ENCODE measurements at regions not wholly inside any gene's neighbourhood (a gene's known extent, or its start where the extent isn't known, plus 50 kb on each side); places are given as distances from the start of the nearest gene placed in this dataset.

DNA sequence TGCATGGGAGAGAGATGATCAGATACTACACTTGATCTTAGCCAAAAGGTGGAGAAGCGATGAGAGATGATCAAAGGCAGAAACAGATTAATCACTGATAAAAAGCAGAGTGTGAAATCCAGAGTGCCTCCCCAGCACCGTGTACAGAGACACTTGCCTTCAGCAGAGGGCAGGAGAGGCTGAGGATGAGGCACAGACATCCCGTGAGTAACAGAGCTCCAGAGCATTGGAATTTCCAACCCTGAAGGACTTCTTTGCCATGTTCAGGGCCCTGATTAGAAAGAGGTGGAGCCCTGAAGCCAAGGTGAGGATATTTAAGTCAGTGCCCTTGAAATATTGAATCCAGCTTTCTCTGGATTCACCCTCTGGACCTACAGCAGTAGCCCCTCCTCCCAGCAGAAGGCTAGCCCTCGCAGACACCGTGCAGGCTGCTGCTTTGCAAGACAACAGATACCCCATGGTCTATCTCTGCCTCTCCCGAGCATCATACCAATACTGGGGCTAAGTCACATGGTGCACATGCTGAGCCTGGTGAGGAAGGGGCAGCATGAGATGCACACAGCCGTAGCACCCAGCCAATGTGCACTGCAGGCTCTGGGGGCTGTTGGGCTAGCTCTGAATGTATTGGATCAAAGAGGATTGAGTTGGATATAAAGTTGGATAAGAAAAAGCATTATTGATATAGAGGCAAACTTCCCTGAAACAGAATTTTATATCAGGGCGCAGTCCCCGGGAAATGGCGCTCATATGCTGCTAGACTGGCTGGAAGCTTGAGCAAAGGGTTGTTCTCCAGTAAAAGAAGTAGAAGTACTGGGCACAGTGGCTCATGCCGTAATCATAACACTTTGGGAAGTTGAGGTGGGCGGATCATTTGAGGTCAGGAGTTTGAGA lies 200.3 kb upstream of the B3GAT1 start:
- intact Hi-C loops (cut with micrococcal nuclease) = no loop called here
- Mint-ChIP-seq H3K27me3 (no peaks in the 10 kb centered on the region), H3K4me3 (no peak overlapping the region), H3K36me3 (ENCODE audit: low read depth) (no peaks in the 10 kb centered on the region), H3K9me3 (no peaks in the 10 kb centered on the region), H3K4me1 (ENCODE audit: low read depth) (no peaks in the 10 kb centered on the region), H3K27ac (no peak overlapping the region)

GRCh38 chr11:134611537-134611936 lies 199.5 kb upstream of the B3GAT1 start:
- H3K9me3 Mint-ChIP-seq = no peaks in the 10 kb centered on the region
- H3K27me3 Mint-ChIP-seq = no peaks in the 10 kb centered on the region
- no peaks in the 10 kb centered on the region for H3K36me3 Mint-ChIP-seq (ENCODE audit: low read depth)
- no peaks in the 10 kb centered on the region for H3K4me1 Mint-ChIP-seq (ENCODE audit: low read depth)
- H3K4me3 Mint-ChIP-seq = no peak overlapping the region
- no peak overlapping the region for H3K27ac Mint-ChIP-seq
- intact Hi-C loops (cut with micrococcal nuclease) = no loop called here

DNA sequence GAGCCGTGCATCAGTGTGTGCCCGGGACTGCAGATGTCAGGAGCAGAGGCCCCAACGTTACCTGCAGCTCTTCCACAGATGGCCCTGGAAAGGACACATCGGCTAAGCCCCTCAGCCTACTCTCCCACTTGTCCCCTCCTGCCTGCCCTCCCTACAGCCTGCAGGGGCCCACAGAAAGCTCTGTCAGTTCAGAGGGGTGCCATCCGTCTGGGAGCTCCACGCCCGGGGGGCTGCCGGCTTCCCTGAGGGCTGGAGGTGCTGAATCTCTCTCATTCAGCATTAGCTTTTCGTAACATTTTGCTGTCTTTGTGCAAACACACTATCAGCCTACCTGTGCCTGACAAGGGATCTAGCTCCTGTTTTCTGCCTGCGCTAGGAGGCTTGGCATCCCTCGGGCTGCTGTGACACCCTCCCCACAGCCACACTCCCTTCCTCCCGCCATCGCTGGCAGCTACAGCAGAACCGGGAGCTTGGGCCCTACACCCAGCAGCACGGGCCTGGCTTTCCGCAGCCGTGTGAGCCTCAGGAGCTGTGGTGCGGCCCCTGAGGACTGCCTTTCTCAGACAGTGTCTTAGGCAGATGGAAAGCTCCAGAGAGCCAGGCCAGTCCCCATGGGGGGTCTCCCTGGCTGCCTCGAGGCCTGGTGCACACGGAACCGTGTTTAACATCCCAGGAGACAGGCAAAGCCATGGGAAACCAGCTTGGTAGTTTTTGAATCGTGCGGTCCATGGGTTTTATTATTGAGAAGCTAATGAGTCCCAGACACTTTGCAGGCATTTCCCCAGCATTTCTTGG lies 198.3 kb upstream of the B3GAT1 start:
- Mint-ChIP-seq H3K27ac (no peak overlapping the region), H3K36me3 (ENCODE audit: low read depth) (no peaks in the 10 kb centered on the region), H3K27me3 (peaks cover 2% of the 10 kb centered on the region), H3K4me3 (no peak overlapping the region), H3K4me1 (ENCODE audit: low read depth) (no peaks in the 10 kb centered on the region), H3K9me3 (no peaks in the 10 kb centered on the region)
- intact Hi-C loops (cut with micrococcal nuclease) = no loop called here

DNA sequence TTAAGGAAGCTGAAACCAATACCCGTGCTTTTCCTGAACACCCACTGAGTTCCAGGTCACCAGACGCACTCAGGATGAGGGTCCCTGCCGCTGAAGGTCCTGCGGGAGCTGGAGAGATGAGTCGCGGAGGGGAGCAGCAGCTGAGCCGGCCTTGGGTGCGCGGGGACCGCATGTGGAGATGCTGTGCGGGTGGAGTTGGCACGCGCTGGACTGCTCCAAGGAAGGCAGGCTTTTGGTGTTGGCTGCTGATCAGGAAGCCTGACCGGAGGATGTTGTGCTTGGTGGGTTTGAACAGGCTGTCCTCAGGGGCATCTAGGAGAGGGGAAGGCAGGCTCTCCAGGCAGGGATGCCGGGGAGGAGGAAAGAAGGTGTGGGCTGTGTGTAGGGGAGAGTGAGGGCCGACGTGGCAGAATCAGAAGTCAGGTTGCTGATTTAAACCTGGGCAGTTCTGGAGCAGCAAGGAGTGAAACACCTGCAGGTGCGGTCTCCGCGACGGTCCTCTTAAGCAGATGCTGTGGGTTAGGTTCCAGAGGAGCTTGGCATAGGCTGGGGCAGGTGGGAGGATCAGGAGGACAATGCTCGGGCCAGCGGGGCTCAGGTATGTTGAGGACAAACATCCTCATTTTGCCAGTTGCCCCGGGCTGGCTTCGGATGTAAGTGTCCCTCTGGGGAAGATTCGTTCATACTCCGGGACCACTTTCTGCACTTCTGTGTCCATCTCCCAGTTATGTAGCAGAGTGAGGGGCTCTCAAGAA lies 197.5 kb upstream of the B3GAT1 start:
- Mint-ChIP-seq H3K27ac (no peak overlapping the region), H3K27me3 (peaks cover 2% of the 10 kb centered on the region), H3K9me3 (no peaks in the 10 kb centered on the region), H3K4me1 (ENCODE audit: low read depth) (no peaks in the 10 kb centered on the region), H3K4me3 (no peak overlapping the region), H3K36me3 (ENCODE audit: low read depth) (no peaks in the 10 kb centered on the region)
- intact Hi-C loops (cut with micrococcal nuclease) = no loop called here

DNA sequence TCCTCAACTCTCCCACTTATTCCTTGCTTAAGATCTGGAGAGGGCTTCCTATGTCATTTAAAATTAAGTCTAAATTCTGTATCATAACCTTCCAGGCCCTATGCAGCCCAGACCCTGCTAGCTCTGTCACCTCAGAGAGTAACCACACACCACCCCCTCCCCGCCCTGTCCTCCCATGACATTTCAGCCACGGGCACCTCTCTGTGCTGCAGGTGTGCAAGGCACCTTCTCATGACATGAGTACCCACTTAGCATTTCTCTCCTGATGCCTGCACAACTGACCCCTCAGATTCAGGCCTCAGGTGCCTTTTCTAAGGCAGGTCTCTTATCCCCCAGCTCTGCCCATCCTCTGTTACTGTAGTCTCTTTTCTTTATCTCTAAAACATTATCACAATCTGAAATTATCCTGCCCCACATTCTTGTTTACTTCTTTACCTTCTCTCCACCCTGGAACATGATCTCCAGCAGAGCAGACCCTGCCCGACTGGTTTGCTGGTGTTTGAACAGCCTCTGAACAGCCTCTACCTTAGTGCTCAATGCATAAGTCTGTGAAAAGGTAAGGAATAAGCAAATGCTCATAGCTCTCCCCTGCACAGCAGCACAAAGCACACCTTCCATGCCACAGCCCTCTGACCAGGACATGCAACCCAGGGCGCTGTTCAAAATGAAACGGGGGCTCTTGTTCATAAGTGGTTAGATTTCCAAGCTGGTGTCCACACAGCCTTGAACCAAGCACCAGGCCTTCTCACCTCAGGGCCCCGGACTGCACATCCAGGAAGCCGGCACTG lies 196.1 kb upstream of the B3GAT1 start:
- Mint-ChIP-seq H3K4me1 (ENCODE audit: low read depth) (no peaks in the 10 kb centered on the region), H3K36me3 (ENCODE audit: low read depth) (no peaks in the 10 kb centered on the region), H3K9me3 (no peaks in the 10 kb centered on the region), H3K27me3 (peaks cover 2% of the 10 kb centered on the region), H3K27ac (no peak overlapping the region), H3K4me3 (no peak overlapping the region)
- intact Hi-C loops (cut with micrococcal nuclease) = no loop called here

GRCh38 chr11:134606251-134606650 lies 194.2 kb upstream of the B3GAT1 start:
- peaks cover 2% of the 10 kb centered on the region for H3K27me3 Mint-ChIP-seq
- H3K4me3 Mint-ChIP-seq = no peak overlapping the region
- H3K27ac Mint-ChIP-seq = no peak overlapping the region
- no peaks in the 10 kb centered on the region for H3K4me1 Mint-ChIP-seq (ENCODE audit: low read depth)
- no peaks in the 10 kb centered on the region for H3K9me3 Mint-ChIP-seq
- no peaks in the 10 kb centered on the region for H3K36me3 Mint-ChIP-seq (ENCODE audit: low read depth)
- intact Hi-C loops (cut with micrococcal nuclease) = no loop called here

DNA sequence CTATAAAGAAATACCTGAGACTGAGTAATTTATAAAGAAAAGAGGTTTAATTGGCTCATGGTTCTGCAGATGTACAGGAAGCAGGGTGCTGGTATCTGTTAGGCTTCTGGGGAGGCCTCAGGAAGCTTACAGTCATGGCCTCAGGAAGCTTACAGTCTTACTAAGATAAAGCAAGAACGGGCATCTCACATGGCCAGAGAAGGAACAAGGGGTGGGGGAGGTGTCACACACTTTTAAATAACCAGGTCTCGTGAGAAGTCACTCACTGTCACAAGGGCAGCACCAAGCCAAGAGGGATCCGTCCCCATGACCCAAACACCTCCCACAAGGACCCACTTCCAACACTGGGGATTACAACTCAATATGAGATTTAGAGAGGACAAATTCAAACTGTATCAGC lies 192.8 kb upstream of the B3GAT1 start:
- Mint-ChIP-seq H3K27me3 (peaks cover 2% of the 10 kb centered on the region), H3K9me3 (no peaks in the 10 kb centered on the region), H3K27ac (no peak overlapping the region), H3K36me3 (ENCODE audit: low read depth) (no peaks in the 10 kb centered on the region), H3K4me1 (ENCODE audit: low read depth) (no peaks in the 10 kb centered on the region), H3K4me3 (no peak overlapping the region)
- intact Hi-C loops (cut with micrococcal nuclease) = no loop called here

- Mint-ChIP-seq H3K4me1 (ENCODE audit: low read depth) (no peaks in the 10 kb centered on the region), H3K9me3 (no peaks in the 10 kb centered on the region), H3K27me3 (peaks cover 8% of the 10 kb centered on the region), H3K27ac (no peak overlapping the region), H3K4me3 (no peak overlapping the region), H3K36me3 (ENCODE audit: low read depth) (no peaks in the 10 kb centered on the region)
- intact Hi-C loops (cut with micrococcal nuclease) = no loop called here
Measured at GRCh38 chr11:134599299-134599771, 187.3 kb upstream of the B3GAT1 start.

- Mint-ChIP-seq H3K9me3 (no peaks in the 10 kb centered on the region), H3K36me3 (ENCODE audit: low read depth) (no peaks in the 10 kb centered on the region), H3K27me3 (peaks cover 10% of the 10 kb centered on the region), H3K4me1 (ENCODE audit: low read depth) (no peaks in the 10 kb centered on the region), H3K27ac (no peak overlapping the region), H3K4me3 (no peak overlapping the region)
- intact Hi-C loops (cut with micrococcal nuclease) = no loop called here
Measured at GRCh38 chr11:134598368-134598767, 186.3 kb upstream of the B3GAT1 start.

GRCh38 chr11:134597452-134597851 lies 185.4 kb upstream of the B3GAT1 start:
- intact Hi-C loops (cut with micrococcal nuclease) = no loop called here
- no peak overlapping the region for H3K4me3 Mint-ChIP-seq
- H3K36me3 Mint-ChIP-seq (ENCODE audit: low read depth) = no peaks in the 10 kb centered on the region
- H3K27ac Mint-ChIP-seq = no peak overlapping the region
- no peaks in the 10 kb centered on the region for H3K4me1 Mint-ChIP-seq (ENCODE audit: low read depth)
- H3K27me3 Mint-ChIP-seq = peaks cover 10% of the 10 kb centered on the region
- no peaks in the 10 kb centered on the region for H3K9me3 Mint-ChIP-seq

- Mint-ChIP-seq H3K27me3 (peaks cover 10% of the 10 kb centered on the region), H3K36me3 (ENCODE audit: low read depth) (no peaks in the 10 kb centered on the region), H3K4me3 (no peak overlapping the region), H3K27ac (no peak overlapping the region), H3K9me3 (no peaks in the 10 kb centered on the region), H3K4me1 (ENCODE audit: low read depth) (no peaks in the 10 kb centered on the region)
- intact Hi-C loops (cut with micrococcal nuclease) = no loop called here
Measured at GRCh38 chr11:134596404-134596803, 184.4 kb upstream of the B3GAT1 start.

GRCh38 chr11:134592391-134592990 lies 180.4 kb upstream of the B3GAT1 start:
- intact Hi-C loops (cut with micrococcal nuclease) = no loop called here
- Mint-ChIP-seq H3K27ac (no peak overlapping the region), H3K4me3 (no peak overlapping the region), H3K9me3 (no peaks in the 10 kb centered on the region), H3K4me1 (ENCODE audit: low read depth) (no peaks in the 10 kb centered on the region), H3K27me3 (peaks cover 27% of the 10 kb centered on the region), H3K36me3 (ENCODE audit: low read depth) (no peaks in the 10 kb centered on the region)

- Mint-ChIP-seq H3K4me1 (ENCODE audit: low read depth) (no peaks in the 10 kb centered on the region), H3K4me3 (no peak overlapping the region), H3K9me3 (no peaks in the 10 kb centered on the region), H3K27me3 (peaks cover 33% of the 10 kb centered on the region), H3K36me3 (ENCODE audit: low read depth) (no peaks in the 10 kb centered on the region), H3K27ac (no peak overlapping the region)
- intact Hi-C loops (cut with micrococcal nuclease) = no loop called here
Measured at GRCh38 chr11:134591338-134591737, 179.3 kb upstream of the B3GAT1 start.

Data from dendritic cell treated with granulocyte-macrophage colony-stimulating factor and Interleukin-4, amounts not matched to agents 40 ng/mL and 50 ng/mL, for 4 days (primary cell).